Right lobe of liver (tissue), 4 donors: ENCODE measurements at regions not wholly inside any gene's neighbourhood (a gene's known extent, or its start where the extent isn't known, plus 50 kb on each side); places are given as distances from the start of the nearest gene placed in this dataset.

Experiments used
- POLR2A ChIP-seq: fragments of 450-650 bp; IDR thresholded peaks from one replicate; pipeline ENCODE4 v1.6.1; 2017; ENCODE audit warnings: antibody characterized with exemption, mild to moderate bottlenecking
- TF ChIP-seq, protein P1 (sequence below), 4 donors: fragments of 200-600 bp in 3 of 4; fragments of 450-650 bp in 1 of 4; IDR thresholded peaks; one replicate each; pipeline versions ENCODE4 v1.5.1 to v1.8.0; 2016 to 2022; ENCODE audit warnings: antibody characterized with exemption in 4 of 4, mild to moderate bottlenecking in 2 of 4
- donor health status: DM: no; HTN: no; CAD: no.
- donor health status: DM: no; HTN: no; CAD: no.
- donor health status: DM: no; HTN: yes; CAD: no.

DNA sequence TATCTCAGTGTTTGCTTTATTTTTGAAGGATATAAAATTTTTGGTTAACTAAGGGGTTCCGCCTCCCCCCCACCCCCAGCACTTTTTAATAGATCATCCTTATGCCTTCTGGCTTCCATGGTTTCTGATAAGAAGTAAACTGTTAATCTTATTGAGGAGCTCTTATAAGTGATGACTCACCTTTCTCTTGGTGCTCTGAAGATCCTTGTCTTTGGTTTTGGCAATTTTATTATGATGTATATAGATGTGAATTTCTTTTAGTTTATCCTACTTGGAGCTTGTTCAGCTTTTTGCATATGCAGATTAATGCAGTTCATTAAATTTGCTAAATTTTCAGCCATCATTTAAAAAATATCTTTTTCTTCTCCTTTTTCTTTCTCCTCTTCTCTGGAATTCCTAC is 91.7 kb upstream of the CTAGE1 start:
- TF ChIP-seq POLR2A = no peak
- TF ChIP-seq, protein P1, sequence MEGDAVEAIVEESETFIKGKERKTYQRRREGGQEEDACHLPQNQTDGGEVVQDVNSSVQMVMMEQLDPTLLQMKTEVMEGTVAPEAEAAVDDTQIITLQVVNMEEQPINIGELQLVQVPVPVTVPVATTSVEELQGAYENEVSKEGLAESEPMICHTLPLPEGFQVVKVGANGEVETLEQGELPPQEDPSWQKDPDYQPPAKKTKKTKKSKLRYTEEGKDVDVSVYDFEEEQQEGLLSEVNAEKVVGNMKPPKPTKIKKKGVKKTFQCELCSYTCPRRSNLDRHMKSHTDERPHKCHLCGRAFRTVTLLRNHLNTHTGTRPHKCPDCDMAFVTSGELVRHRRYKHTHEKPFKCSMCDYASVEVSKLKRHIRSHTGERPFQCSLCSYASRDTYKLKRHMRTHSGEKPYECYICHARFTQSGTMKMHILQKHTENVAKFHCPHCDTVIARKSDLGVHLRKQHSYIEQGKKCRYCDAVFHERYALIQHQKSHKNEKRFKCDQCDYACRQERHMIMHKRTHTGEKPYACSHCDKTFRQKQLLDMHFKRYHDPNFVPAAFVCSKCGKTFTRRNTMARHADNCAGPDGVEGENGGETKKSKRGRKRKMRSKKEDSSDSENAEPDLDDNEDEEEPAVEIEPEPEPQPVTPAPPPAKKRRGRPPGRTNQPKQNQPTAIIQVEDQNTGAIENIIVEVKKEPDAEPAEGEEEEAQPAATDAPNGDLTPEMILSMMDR (IDR thresholded peaks at IDR 0.05) = no peak
